ENCODE measurements at regions not wholly inside any gene's neighbourhood (a gene's known extent, or its start where the extent isn't known, plus 50 kb on each side); places are given as distances from the start of the nearest gene placed in this dataset.
"Not testable (repeated sequence)": the region's sequence is repeated elsewhere in the genome, so short reads cannot be mapped to it uniquely, and the experiment has no call there.

DNA sequence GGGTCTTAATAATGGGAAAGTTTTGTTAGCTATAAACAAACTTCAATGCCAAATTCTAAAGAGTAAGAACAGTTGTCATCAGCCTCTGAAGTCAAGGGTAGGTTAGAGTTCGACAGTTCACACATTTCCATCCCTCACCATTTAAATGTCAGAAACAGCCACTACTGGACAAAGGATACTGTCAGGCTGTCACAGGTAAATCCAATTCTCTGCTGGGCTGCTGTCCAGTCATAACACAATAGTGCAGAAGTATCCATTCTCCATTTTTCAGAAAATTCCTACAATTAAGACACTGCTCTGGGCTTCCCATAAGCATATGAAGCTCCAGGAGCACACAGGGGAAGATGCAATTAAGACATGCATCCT is 221.4 kb downstream of the RPS29 start:
- no peak for DNase-seq

- no peak for DNase-seq
Measured at GRCh38 chr14:49363821-49364751, 222.1 kb downstream of the RPS29 start.

- no peak for DNase-seq
Measured at GRCh38 chr14:49362916-49363315, 223.3 kb downstream of the RPS29 start.

- no peak for DNase-seq
Measured at GRCh38 chr14:49339130-49339529, 247.1 kb downstream of the RPS29 start.

GRCh38 chr14:49319810-49320209 is 266.4 kb downstream of the RPS29 start:
- no peak for DNase-seq

- no peak for DNase-seq
Measured at GRCh38 chr14:49315570-49315969, 270.6 kb downstream of the RPS29 start.

GRCh38 chr14:49314737-49315136 is 271.4 kb downstream of the RPS29 start:
- no peak for DNase-seq

- no peak for DNase-seq
Measured at GRCh38 chr14:49313108-49313507, 273.1 kb downstream of the RPS29 start.

DNA sequence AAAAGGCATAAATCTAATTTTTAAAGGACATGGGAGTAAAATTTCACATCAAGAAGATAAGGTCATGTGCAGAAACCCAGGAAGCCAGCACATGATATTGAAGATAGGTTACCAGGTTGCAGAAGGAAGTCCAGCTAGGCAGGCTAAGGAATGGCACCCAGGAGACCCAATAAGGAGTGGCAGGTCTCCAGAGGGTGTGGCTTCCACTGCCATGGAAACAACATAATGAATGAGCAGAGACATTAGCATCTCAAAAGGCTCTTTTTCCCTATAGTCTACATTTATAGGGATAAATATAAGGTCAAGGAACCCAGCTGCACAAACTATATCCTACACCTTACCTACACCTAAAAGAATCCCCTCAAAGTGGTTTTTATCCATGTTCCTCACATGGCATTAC is 275.9 kb downstream of the RPS29 start:
- no peak for DNase-seq

DNA sequence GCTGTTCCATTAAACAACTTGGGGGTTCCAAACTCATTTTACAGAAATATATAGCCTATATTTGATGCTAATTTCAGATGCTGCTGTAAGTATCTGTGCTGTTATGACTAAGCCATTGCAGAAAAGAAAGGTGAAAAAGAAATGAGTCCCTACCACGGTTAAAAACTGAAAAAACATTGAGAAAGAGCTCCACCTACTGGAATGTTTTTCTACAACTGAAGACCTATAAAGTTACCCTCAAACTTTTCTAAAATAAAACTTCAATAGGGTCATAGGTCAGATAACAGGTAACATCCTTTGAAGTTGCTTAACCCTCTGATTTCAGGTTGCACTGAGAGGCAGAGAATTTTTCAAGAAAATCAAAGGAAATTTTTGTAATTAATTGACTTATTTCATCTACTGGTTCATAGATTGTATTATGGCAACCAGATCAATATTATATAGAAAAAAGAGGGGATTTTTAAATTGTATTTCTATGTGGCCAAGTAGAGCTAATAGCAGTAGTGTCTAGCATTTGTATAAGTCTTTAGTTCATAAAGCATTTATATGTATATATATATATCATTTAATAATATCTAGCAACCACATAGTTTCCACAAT is 279.9 kb downstream of the RPS29 start:
- peak; percentile 17 to 36 for DNase-seq

GRCh38 chr14:49303946-49304516 is 282.1 kb downstream of the RPS29 start:
- DNase-seq, result peak in 1 of 2 experiments; percentile 7

- no peak for DNase-seq
Measured at GRCh38 chr14:49297102-49297501, 289.1 kb downstream of the RPS29 start.

GRCh38 chr14:49294621-49295148 is 291.5 kb downstream of the RPS29 start:
- DNase-seq, result no peak

DNA sequence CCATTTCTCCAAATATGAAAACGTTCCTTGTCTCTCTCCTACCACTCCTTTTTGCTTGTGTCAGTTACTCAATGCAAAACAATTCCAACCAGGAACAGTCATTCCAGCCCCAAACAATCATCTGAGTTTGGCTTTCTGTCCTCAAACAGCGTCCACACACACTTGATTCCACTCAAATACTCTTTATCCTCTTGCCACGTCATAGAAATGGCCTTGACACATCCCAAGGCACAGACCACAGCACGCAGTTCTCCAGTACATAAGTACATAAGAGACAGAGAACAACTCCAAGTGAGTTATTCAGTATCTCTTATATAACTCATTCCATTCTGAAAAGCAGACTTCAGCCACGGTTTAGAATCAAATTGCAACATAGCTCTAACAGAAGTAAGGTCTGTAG is 299.2 kb downstream of the RPS29 start:
- no peak for DNase-seq

DNA sequence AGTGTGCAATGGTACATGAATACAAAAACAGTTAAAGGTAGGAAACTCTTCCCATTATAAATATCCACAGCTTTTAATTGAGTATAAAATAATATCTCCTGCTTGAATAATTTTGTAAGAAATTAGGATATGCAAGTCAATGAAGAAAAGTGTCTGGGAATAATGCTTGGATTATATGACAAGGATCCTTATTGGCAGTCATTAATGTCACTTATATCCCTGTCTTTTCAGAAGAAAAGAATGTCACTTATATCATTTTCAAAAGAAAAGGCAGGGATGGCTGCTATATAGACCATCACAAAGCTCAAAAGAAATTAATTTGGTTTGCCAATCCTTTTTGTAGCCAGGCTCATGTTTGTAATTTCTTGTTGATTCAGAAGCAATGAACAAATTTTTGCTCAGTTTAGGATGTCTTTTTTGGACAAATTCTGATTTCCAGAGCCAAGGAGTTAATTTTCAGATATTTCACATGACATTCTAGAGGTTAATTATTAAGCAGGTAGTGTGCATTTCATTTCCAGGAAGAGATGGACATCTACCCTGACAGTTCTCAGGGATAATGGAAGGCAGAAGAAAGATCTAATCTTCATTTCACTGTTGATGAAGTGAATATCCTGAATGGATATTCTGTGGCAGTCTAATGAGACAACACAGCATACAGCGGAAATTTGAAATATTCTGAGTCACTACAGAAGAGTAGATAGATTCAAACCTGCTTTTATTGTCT is 299.8 kb downstream of the RPS29 start:
- no peak for DNase-seq

DNA sequence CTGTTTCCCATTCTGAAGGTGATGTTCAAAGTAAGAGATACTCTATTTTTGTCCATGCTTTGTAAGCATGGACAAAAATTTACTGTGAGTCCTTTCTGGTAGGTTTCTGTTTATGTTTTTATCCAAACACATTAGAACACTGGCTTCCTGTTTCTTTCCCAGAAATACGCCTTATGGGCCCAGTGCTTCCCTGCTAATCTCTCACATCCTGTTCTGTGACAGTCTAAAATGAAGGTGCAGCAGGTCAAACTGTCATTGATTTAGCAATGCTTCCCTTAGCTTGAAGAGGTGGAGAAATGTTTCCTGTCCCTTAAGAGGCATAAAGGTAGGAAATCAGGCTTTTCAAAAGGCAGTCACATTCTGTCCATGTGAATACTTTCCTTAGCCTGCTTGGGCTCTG is 305.6 kb downstream of the RPS29 start:
- no peak for DNase-seq

DNA sequence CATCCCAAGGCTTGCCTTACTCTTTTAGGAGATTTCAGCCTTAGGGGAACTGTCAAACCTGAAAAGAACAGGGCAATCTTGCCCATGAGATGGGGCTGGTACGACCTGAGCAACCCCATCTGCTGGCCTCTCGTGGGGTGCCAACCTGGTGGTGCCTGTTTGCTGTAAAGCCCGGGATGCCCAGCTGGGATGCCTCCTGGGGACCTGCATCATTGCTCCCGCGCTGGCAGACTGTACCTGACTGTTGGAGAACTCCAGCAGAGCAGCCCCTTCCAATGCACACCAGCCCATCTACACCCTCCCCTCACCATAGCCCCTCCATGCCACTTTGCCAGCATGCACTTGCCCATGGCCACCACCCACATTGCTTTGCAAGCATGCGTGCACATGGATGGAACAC is 335.7 kb downstream of the RPS29 start:
- no peak for DNase-seq

DNA sequence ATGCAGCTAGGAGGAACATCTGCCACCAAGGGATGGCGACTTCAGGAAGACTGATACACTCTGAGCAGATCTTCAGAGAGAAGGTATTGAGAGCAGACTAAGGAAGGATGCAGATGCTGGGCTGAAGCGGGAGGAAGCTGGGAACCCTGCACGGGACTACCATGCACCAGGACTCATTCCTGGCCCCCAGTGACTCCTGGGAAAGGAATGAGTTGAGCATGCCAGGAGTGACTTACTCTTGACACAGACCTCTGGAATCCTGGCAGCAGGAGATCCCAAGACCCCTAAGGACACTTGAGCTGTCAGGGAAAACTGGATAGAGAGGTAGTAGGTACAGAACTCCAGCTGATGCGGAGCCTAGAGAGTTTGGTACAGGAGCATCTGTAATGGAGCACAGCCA is 336.1 kb downstream of the RPS29 start:
- DNase-seq, result no peak

DNA sequence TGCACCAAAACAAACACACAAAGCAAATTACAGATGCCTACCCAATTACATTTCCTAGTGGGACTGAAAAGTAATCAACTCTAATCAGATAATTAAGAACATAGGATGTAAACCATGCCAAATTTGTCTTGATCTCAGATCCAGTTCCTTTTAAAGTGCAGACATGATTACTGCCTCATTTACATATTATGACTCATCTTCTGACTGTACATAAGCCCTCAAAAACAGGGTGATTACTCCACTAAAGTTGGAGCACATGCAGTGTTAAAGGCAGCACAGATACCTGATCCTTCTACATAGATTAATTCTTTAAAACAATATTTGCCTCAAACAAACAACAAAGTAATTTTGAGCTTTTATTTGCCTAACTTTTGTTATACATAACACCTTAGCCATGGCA is 337.2 kb downstream of the RPS29 start:
- no peak for DNase-seq

DNA sequence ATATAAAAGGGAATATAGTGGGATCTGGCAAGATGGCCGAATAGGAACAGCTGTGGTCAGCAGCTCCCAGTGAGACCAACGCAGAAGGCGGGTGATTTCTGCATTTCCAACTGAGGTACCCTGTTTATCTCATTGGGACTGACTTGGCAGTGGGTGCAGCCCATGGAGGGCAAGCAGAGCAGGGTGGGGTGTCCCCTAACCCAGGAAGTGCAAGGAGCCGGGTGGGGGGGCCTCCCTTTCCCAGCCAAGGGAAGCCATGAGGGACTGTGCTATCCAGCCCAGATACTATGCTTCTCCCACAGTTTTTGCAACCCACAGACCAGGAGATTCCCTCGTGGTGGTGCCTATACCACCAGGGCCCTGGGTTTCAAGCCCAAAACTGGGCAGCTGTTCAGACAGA is 342.4 kb downstream of the RPS29 start:
- not testable (repeated sequence) for DNase-seq

- no peak for DNase-seq
Measured at GRCh38 chr14:49240383-49240782, 345.8 kb downstream of the RPS29 start.

- no peak for DNase-seq
Measured at GRCh38 chr14:49228552-49228951, 357.6 kb downstream of the RPS29 start.

DNA sequence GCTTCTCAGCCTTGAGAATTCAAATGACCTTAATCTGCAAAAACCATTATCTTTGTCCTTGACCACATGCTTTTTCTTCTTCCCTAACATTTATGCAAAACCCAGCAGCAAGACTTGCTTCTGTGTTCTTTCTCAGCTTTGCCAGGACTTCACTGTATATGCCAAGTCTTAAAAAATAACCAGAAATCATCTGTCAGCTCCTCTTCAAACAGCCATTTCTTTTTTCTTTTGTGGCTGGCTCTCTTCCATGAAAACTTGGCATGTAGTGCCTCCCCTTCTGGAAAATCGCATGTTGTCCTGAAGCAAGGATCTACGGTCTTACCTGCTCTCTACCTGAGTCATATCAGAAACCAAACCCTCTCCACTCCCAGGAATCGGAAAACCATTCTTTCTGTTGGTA is 364.9 kb downstream of the RPS29 start:
- no peak for DNase-seq
